GM12878 (cell line): ENCODE measurements at regions not wholly inside any gene's neighbourhood (a gene's known extent, or its start where the extent isn't known, plus 50 kb on each side); places are given as distances from the start of the nearest gene placed in this dataset.

Experiments used
- ATAC-seq: fragments of 200-7000 bp; cut with Tn5 transposase; 3 replicates; pipeline ENCODE4 v1.9.1; 2020; ENCODE audit warnings: mild to moderate bottlenecking, moderate library complexity
- BruUV-seq: library from RNA; stranded (reverse); fragments of 400-500 nt; replicated peaks from 2 replicates; lab custom pipeline; 2021; lab: Mats Ljungman, UMichigan
- CTCF ChIA-PET: fragments of 300-600 bp; sonication (Branson Sonifier 250); formaldehyde crosslinking; extraction: SDS; loops from one replicate; lab custom pipeline; 2021; ENCODE audit warnings: inconsistent platforms; lab: Yijun Ruan, JAX
- POLR2A ChIA-PET: fragments of 350-600 bp; formaldehyde crosslinking; extraction: SDS; loops from one replicate; lab custom pipeline; 2021; ENCODE audit warnings: inconsistent platforms; lab: Charles Lee
- RAD21 ChIA-PET: fragments of 300-600 bp; sonication (Branson Sonifier 250); formaldehyde crosslinking; loops from one replicate; lab custom pipeline; 2023; ENCODE audit warnings: antibody characterized with exemption; ENCODE audit not compliant: unreplicated experiment; lab: Charles Lee
- SMC1A ChIA-PET: fragments of 300-600 bp; sonication (Branson Sonifier 250); formaldehyde crosslinking; loops from one replicate; lab custom pipeline; 2023; ENCODE audit not compliant: unreplicated experiment, uncharacterized antibody; lab: Charles Lee
- DNase-seq: peaks from one replicate; pipeline ENCODE4 v3.0.0-alpha.2; 2011; ENCODE audit warnings: low read depth, low spot score
- FAIRE-seq: peaks from 3 replicates; lab custom pipeline; 2011; peaks lifted over from hg19 to GRCh38; lab: Jason Lieb, UNC
- H2AFZ ChIP-seq: 2 replicates; pipeline ENCODE4 v1.6.0; 2011; ENCODE audit warnings: low read depth, low read length, control low read depth; ENCODE audit not compliant: control insufficient read depth
- H3K27ac ChIP-seq: 2 replicates; pipeline ENCODE4 v1.5.1; 2011; ENCODE audit warnings: control low read depth; ENCODE audit not compliant: control insufficient read depth, insufficient read depth
- H3K27me3 ChIP-seq, 2 experiments: replicated peaks in 1 of 2; 2 replicates each; pipeline versions ENCODE4 v1.6.0 to v1.6.1; 2011; ENCODE audit warnings: low read length in 1 of 2; ENCODE audit not compliant: control insufficient read depth in 2 of 2, insufficient read depth in 2 of 2
- H3K36me3 ChIP-seq, 2 experiments: 2 replicates each; pipeline ENCODE4 v1.5.1; 2011; ENCODE audit warnings: low read length in 1 of 2; ENCODE audit not compliant: control insufficient read depth in 2 of 2, insufficient read depth in 2 of 2
- H3K4me1 ChIP-seq: 2 replicates; pipeline ENCODE4 v1.6.1; 2011; ENCODE audit warnings: mild to moderate bottlenecking, low read length, moderate library complexity, mixed read lengths; ENCODE audit not compliant: control insufficient read depth, insufficient read depth
- H3K4me2 ChIP-seq: 2 replicates; pipeline ENCODE4 v1.6.0; 2011; ENCODE audit warnings: control low read depth; ENCODE audit not compliant: control insufficient read depth, insufficient read depth
- H3K4me3 ChIP-seq: fragments of 200-600 bp; sonication (generic); 2 replicates; pipeline ENCODE4 v1.5.1; 2016
- H3K79me2 ChIP-seq: 2 replicates; pipeline ENCODE4 v1.6.0; 2011; ENCODE audit warnings: low read length; ENCODE audit not compliant: control insufficient read depth, insufficient read depth
- H3K9ac ChIP-seq: 2 replicates; pipeline ENCODE4 v1.8.0; 2011; ENCODE audit warnings: low read length, control low read depth, mixed read lengths; ENCODE audit not compliant: control insufficient read depth, insufficient read depth
- H3K9me3 ChIP-seq: replicated peaks from 3 replicates; pipeline ENCODE4 v1.5.1; 2011; ENCODE audit warnings: mild to moderate bottlenecking, low read length; ENCODE audit not compliant: control insufficient read depth, insufficient read depth
- H4K20me1 ChIP-seq: 2 replicates; pipeline ENCODE4 v1.6.0; 2011; ENCODE audit not compliant: control insufficient read depth, insufficient read depth
- BRCA1 ChIP-seq: IDR thresholded peaks from 2 replicates; pipeline ENCODE4 v1.6.1; 2011; ENCODE audit warnings: low read depth, low read length, improper control_type of control experiment
- CTCF ChIP-seq, 3 experiments: IDR thresholded peaks in 2 of 3; conservative IDR thresholded peaks in 1 of 3; 2 replicates each; pipeline ENCODE4 v1.5.1; 2011; ENCODE audit warnings: low read depth in 3 of 3, low read length in 3 of 3, mild to moderate bottlenecking in 3 of 3, control low read depth in 2 of 3, moderate library complexity in 2 of 3, inconsistent platforms in 1 of 3, mixed read lengths in 1 of 3; ENCODE audit not compliant: control insufficient read depth in 2 of 3, insufficient read depth in 1 of 3; ENCODE audit errors: extremely low read depth in 1 of 3
- DPF2 ChIP-seq: fragments of 450-650 bp; IDR thresholded peaks from 2 replicates; pipeline ENCODE4 v1.6.1; 2017; ENCODE audit warnings: mild to moderate bottlenecking
- ESRRA ChIP-seq: IDR thresholded peaks from 2 replicates; pipeline ENCODE4 v1.6.1; 2012; ENCODE audit warnings: mild to moderate bottlenecking, low read length, improper control_type of control experiment
- EZH2 ChIP-seq: IDR thresholded peaks from 2 replicates; pipeline ENCODE4 v1.6.1; 2012; ENCODE audit warnings: low read depth, mild to moderate bottlenecking, control low read depth, inconsistent platforms, low read length, borderline replicate concordance; ENCODE audit not compliant: control insufficient read depth
- SP1 ChIP-seq: IDR thresholded peaks from one replicate; pipeline ENCODE4 v1.6.1; 2011; ENCODE audit warnings: low read depth, low read length
- SREBF1 ChIP-seq: IDR thresholded peaks from 2 replicates; pipeline ENCODE4 v1.6.1; 2012; ENCODE audit warnings: mild to moderate bottlenecking, low read length
- SRF ChIP-seq, 2 experiments: IDR thresholded peaks; 2 replicates each; pipeline ENCODE4 v1.6.1; 2011; ENCODE audit warnings: low read depth in 2 of 2, low read length in 2 of 2, mild to moderate bottlenecking in 1 of 2, moderate library complexity in 1 of 2
- ZNF384 ChIP-seq: IDR thresholded peaks from 2 replicates; pipeline ENCODE4 v1.6.1; 2012; ENCODE audit warnings: low read depth, mild to moderate bottlenecking, low read length, improper control_type of control experiment, borderline replicate concordance
- WGBS: methylation state at CpG from one replicate; pipeline ENCODE4 v1.1.6; 2016; ENCODE audit warnings: low lambda C conversion rate; ENCODE audit not compliant: insufficient replicate concordance, insufficient coverage; ENCODE audit errors: missing lambda C conversion rate; 5-methylcytosine and 5-hydroxymethylcytosine counted together
- in situ Hi-C: fragments of 300-500 bp; cut with MboI; formaldehyde crosslinking; loops from 9 replicates; pipeline ENCODE4 v1.14.3; 2018; ENCODE audit warnings: mixed read lengths
- intact Hi-C: fragments of 100-400 bp; cut with micrococcal nuclease; formaldehyde crosslinking; loops from one replicate; pipeline ENCODE4 v1.14.2; 2022; ENCODE audit not compliant: unreplicated experiment
- TF ChIP-seq, protein P1 (sequence below): fragments of 150-350 bp; IDR thresholded peaks from 2 replicates; pipeline ENCODE4 v1.6.1; 2014; ENCODE audit warnings: mild to moderate bottlenecking, low read depth, low read length
- TF ChIP-seq, protein P2 (sequence below): fragments of 450-650 bp; IDR thresholded peaks from 2 replicates; pipeline ENCODE4 v1.6.1; 2018; ENCODE audit warnings: mild to moderate bottlenecking, low read depth, moderate library complexity; ENCODE audit not compliant: partially characterized antibody

- no TSS peak for BruUV-seq
- FAIRE-seq: no peak
Observed at GRCh38 chr4:170803492-170803891, 713.7 kb upstream of the AADAT start.

More at GRCh38 chr4:170803492-170803891, 713.7 kb upstream of the AADAT start:
- 100% methylated on average over 1 of the region's 1 CpG for WGBS
- H3K9ac ChIP-seq: no peak overlapping the region
- ChIA-PET CTCF (no interaction called here), SMC1A (no interaction called here), POLR2A (no interaction called here), RAD21 (no interaction called here)
- TF ChIP-seq ESRRA (no peak), ZNF384 (no peak), SREBF1 (no peak), EZH2 (no peak), BRCA1 (no peak), SRF (IDR thresholded peaks at IDR 0.05; ENCODE audit: low read depth in 2 of 2, low read length in 2 of 2) (no peak), SP1 (no peak), DPF2 (no peak), CTCF (IDR thresholded peaks at IDR 0.05 in 2 of 3, conservative IDR thresholded peaks at IDR 0.05 in 1 of 3; ENCODE audit: control insufficient read depth in 2 of 3, extremely low read depth in 1 of 3, insufficient read depth in 1 of 3, low read depth in 3 of 3, low read length in 3 of 3) (no peak)
- TF ChIP-seq, protein P1, sequence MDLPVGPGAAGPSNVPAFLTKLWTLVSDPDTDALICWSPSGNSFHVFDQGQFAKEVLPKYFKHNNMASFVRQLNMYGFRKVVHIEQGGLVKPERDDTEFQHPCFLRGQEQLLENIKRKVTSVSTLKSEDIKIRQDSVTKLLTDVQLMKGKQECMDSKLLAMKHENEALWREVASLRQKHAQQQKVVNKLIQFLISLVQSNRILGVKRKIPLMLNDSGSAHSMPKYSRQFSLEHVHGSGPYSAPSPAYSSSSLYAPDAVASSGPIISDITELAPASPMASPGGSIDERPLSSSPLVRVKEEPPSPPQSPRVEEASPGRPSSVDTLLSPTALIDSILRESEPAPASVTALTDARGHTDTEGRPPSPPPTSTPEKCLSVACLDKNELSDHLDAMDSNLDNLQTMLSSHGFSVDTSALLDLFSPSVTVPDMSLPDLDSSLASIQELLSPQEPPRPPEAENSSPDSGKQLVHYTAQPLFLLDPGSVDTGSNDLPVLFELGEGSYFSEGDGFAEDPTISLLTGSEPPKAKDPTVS: no peak
- TF ChIP-seq, protein P2, sequence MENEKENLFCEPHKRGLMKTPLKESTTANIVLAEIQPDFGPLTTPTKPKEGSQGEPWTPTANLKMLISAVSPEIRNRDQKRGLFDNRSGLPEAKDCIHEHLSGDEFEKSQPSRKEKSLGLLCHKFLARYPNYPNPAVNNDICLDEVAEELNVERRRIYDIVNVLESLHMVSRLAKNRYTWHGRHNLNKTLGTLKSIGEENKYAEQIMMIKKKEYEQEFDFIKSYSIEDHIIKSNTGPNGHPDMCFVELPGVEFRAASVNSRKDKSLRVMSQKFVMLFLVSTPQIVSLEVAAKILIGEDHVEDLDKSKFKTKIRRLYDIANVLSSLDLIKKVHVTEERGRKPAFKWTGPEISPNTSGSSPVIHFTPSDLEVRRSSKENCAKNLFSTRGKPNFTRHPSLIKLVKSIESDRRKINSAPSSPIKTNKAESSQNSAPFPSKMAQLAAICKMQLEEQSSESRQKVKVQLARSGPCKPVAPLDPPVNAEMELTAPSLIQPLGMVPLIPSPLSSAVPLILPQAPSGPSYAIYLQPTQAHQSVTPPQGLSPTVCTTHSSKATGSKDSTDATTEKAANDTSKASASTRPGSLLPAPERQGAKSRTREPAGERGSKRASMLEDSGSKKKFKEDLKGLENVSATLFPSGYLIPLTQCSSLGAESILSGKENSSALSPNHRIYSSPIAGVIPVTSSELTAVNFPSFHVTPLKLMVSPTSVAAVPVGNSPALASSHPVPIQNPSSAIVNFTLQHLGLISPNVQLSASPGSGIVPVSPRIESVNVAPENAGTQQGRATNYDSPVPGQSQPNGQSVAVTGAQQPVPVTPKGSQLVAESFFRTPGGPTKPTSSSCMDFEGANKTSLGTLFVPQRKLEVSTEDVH: no peak
- DNase-seq (no peak), ATAC-seq (no peak)
- H3K4me1 ChIP-seq: no peaks in the 10 kb centered on the region
- intact Hi-C loops (no loop called here), in situ Hi-C loops (no loop called here)
- H3K79me2 ChIP-seq: no peaks in the 10 kb centered on the region
- no peak overlapping the region for H3K4me3 ChIP-seq
- H3K9me3 ChIP-seq: no peaks in the 10 kb centered on the region; the same call in 2 of the 3 replicates
- no peak overlapping the region for H3K4me2 ChIP-seq
- H3K27me3 ChIP-seq: no peaks in the 10 kb centered on the region
- H2AFZ ChIP-seq: no peak overlapping the region
- H3K36me3 ChIP-seq: no peaks in the 10 kb centered on the region
- H4K20me1 ChIP-seq: no peaks in the 10 kb centered on the region
- H3K27ac ChIP-seq: no peak overlapping the region
